CD4-positive, alpha-beta memory T cell (primary cell): ENCODE measurements at regions not wholly inside any gene's neighbourhood (a gene's known extent, or its start where the extent isn't known, plus 50 kb on each side); places are given as distances from the start of the nearest gene placed in this dataset.

Source experiments
- CTCF ChIA-PET: fragments of 350-600 bp; sonication (Branson Sonifier 250); formaldehyde crosslinking; loops from one replicate; lab custom pipeline; 2021; ENCODE audit warnings: inconsistent platforms; ENCODE audit not compliant: partially characterized antibody; lab: Charles Lee
- POLR2A ChIA-PET: fragments of 350-600 bp; sonication (Branson Sonifier 250); formaldehyde crosslinking; loops from one replicate; lab custom pipeline; 2021; ENCODE audit not compliant: partially characterized antibody; lab: Charles Lee
- DNase-seq, 5 donors: peaks; one replicate each; pipeline versions ENCODE4 v3.0.0 to v3.0.0-alpha.2; 2020 to 2022; ENCODE audit warnings: mixed read lengths in 1 of 5
- H3K27ac ChIP-seq: one replicate; pipeline ENCODE4 v1.7.0; 2013; ENCODE audit warnings: low read depth, low read length
- H3K27me3 ChIP-seq: 2 replicates; pipeline ENCODE4 v1.7.0; 2013; ENCODE audit warnings: mild to moderate bottlenecking, low read length, moderate library complexity; ENCODE audit not compliant: insufficient read depth
- H3K36me3 ChIP-seq: 2 replicates; pipeline ENCODE4 v1.7.0; 2013; ENCODE audit warnings: mild to moderate bottlenecking, low read length, moderate library complexity; ENCODE audit not compliant: insufficient read depth
- H3K4me1 ChIP-seq: 2 replicates; pipeline ENCODE4 v1.7.0; 2013; ENCODE audit warnings: mild to moderate bottlenecking, low read length, moderate library complexity; ENCODE audit not compliant: insufficient read depth
- H3K4me3 ChIP-seq, 2 donors: one replicate each; pipeline ENCODE4 v1.7.0; 2013; ENCODE audit warnings: low read length in 2 of 2, mild to moderate bottlenecking in 1 of 2
- H3K9me3 ChIP-seq, 2 donors: one replicate each; pipeline ENCODE4 v1.7.0; 2013; ENCODE audit warnings: low read length in 2 of 2, control low read depth in 1 of 2; ENCODE audit not compliant: control insufficient read depth in 1 of 2
- H3K27ac Mint-ChIP-seq, 7 donors: one replicate each; pipeline ENCODE4 v1.8.0; 2020 to 2021; ENCODE audit warnings: mixed read lengths in 7 of 7, mild to moderate bottlenecking in 6 of 7, inconsistent platforms in 3 of 7, moderate library complexity in 3 of 7
- H3K27me3 Mint-ChIP-seq, 2 donors: one replicate each; pipeline ENCODE4 v1.8.0; 2020 to 2021; ENCODE audit warnings: mixed read lengths in 2 of 2
- H3K36me3 Mint-ChIP-seq, 2 donors: one replicate each; pipeline ENCODE4 v1.8.0; 2020 to 2021; ENCODE audit warnings: mixed read lengths in 2 of 2, inconsistent platforms in 1 of 2, mild to moderate bottlenecking in 1 of 2
- H3K4me1 Mint-ChIP-seq, 4 donors: one replicate each; pipeline ENCODE4 v1.8.0; 2020 to 2021; ENCODE audit warnings: mixed read lengths in 4 of 4, mild to moderate bottlenecking in 1 of 4
- H3K4me3 Mint-ChIP-seq, 8 donors: one replicate each; pipeline ENCODE4 v1.8.0; 2020 to 2021; ENCODE audit warnings: mixed read lengths in 8 of 8, mild to moderate bottlenecking in 7 of 8, moderate library complexity in 6 of 8, inconsistent platforms in 3 of 8
- H3K9me3 Mint-ChIP-seq, 8 donors: one replicate each; pipeline ENCODE4 v1.8.0; 2020 to 2021; ENCODE audit warnings: mixed read lengths in 8 of 8, mild to moderate bottlenecking in 5 of 8, inconsistent platforms in 3 of 8, moderate library complexity in 1 of 8
- intact Hi-C: fragments of 100-400 bp; cut with micrococcal nuclease; formaldehyde crosslinking; loops from one replicate; pipeline ENCODE4 v1.15.1; 2023

- peaks cover 0 to 7% (median 1%) of the 10 kb centered on the region in 4 donors for H3K4me1 Mint-ChIP-seq
- H3K36me3 Mint-ChIP-seq, result no peaks in the 10 kb centered on the region
- Histone ChIP-seq H3K36me3 (no peaks in the 10 kb centered on the region), H3K27me3 (no peaks in the 10 kb centered on the region), H3K9me3 (no peaks in the 10 kb centered on the region), H3K4me3 (no peak overlapping the region), H3K27ac (no peak overlapping the region), H3K4me1 (no peaks in the 10 kb centered on the region)
- ChIA-PET POLR2A (no interaction called here), CTCF (no interaction called here)
- no peak for DNase-seq
- no peak overlapping the region for H3K27ac Mint-ChIP-seq
- H3K9me3 Mint-ChIP-seq, result no peaks in the 10 kb centered on the region
- no peak overlapping the region for H3K4me3 Mint-ChIP-seq
- intact Hi-C loops, result no loop called here
- H3K27me3 Mint-ChIP-seq, result no peaks in the 10 kb centered on the region
Observed at GRCh38 chr1:193787061-193787460, 600.6 kb upstream of the B3GALT2 start.

- Histone ChIP-seq H3K27me3 (no peaks in the 10 kb centered on the region), H3K36me3 (no peaks in the 10 kb centered on the region), H3K27ac (no peak overlapping the region), H3K9me3 (no peaks in the 10 kb centered on the region), H3K4me3 (no peak overlapping the region), H3K4me1 (no peaks in the 10 kb centered on the region)
- H3K9me3 Mint-ChIP-seq, result no peaks in the 10 kb centered on the region
- H3K27me3 Mint-ChIP-seq, result no peaks in the 10 kb centered on the region
- H3K4me1 Mint-ChIP-seq, result peaks cover 0 to 7% (median 1%) of the 10 kb centered on the region in 4 donors
- ChIA-PET POLR2A (no interaction called here), CTCF (no interaction called here)
- no peak overlapping the region for H3K27ac Mint-ChIP-seq
- no peak overlapping the region for H3K4me3 Mint-ChIP-seq
- intact Hi-C loops, result no loop called here
- H3K36me3 Mint-ChIP-seq, result no peaks in the 10 kb centered on the region
- DNase-seq, result no peak
Observed at GRCh38 chr1:193785850-193786420, 599.5 kb upstream of the B3GALT2 start.

GRCh38 chr1:193774536-193775323 lies 588.3 kb upstream of the B3GALT2 start:
- Mint-ChIP-seq H3K4me1 (peaks cover 7 to 16% (median 14%) of the 10 kb centered on the region in 4 donors), H3K36me3 (peaks cover 14 to 21% of the 10 kb centered on the region in 2 donors), H3K27ac (peak overlapping the region in 2 of 7 donors; percentile 4 to 48), H3K4me3 (peak overlapping the region in 1 of 8 donors; percentile 51), H3K27me3 (peaks cover 0 to 1% of the 10 kb centered on the region in 2 donors), H3K9me3 (peaks cover 2 to 29% (median 17%) of the 10 kb centered on the region in 8 donors)
- H3K4me1 ChIP-seq, result no peaks in the 10 kb centered on the region
- DNase-seq, result no peak
- H3K36me3 ChIP-seq, result no peaks in the 10 kb centered on the region
- CTCF ChIA-PET, result no interaction called here
- POLR2A ChIA-PET, result no interaction called here
- H3K27me3 ChIP-seq, result no peaks in the 10 kb centered on the region
- no peaks in the 10 kb centered on the region for H3K9me3 ChIP-seq
- intact Hi-C loops, result no loop called here
- no peak overlapping the region for H3K27ac ChIP-seq
- H3K4me3 ChIP-seq, result no peak overlapping the region

- POLR2A ChIA-PET, result no interaction called here
- intact Hi-C loops, result no loop called here
- Mint-ChIP-seq H3K27me3 (peaks cover 0 to 1% of the 10 kb centered on the region in 2 donors), H3K4me3 (no peak overlapping the region), H3K27ac (no peak overlapping the region), H3K4me1 (peaks cover 7 to 16% (median 14%) of the 10 kb centered on the region in 4 donors), H3K9me3 (peaks cover 2 to 27% (median 14%) of the 10 kb centered on the region in 8 donors), H3K36me3 (peaks cover 11 to 19% of the 10 kb centered on the region in 2 donors)
- Histone ChIP-seq H3K9me3 (no peaks in the 10 kb centered on the region), H3K27me3 (no peaks in the 10 kb centered on the region), H3K4me3 (no peak overlapping the region), H3K36me3 (no peaks in the 10 kb centered on the region), H3K27ac (no peak overlapping the region), H3K4me1 (no peaks in the 10 kb centered on the region)
- no peak for DNase-seq
- CTCF ChIA-PET, result no interaction called here
Observed at GRCh38 chr1:193771596-193771995, 585.2 kb upstream of the B3GALT2 start.

GRCh38 chr1:193769651-193770050 lies 583.2 kb upstream of the B3GALT2 start:
- H3K4me3 Mint-ChIP-seq, result no peak overlapping the region
- no peak for DNase-seq
- POLR2A ChIA-PET, result interaction anchor here (0.9 kb wide), 1 partner anchor 41 kb away, joined by 3 read pairs; no protein-coding TSS in a partner anchor
- CTCF ChIA-PET, result no interaction called here
- no peak overlapping the region for H3K27ac ChIP-seq
- no peaks in the 10 kb centered on the region for H3K9me3 ChIP-seq
- H3K27ac Mint-ChIP-seq, result no peak overlapping the region
- no peak overlapping the region for H3K4me3 ChIP-seq
- H3K27me3 Mint-ChIP-seq, result peaks cover 0 to 1% of the 10 kb centered on the region in 2 donors
- H3K4me1 Mint-ChIP-seq, result peaks cover 7 to 16% (median 14%) of the 10 kb centered on the region in 4 donors
- H3K36me3 ChIP-seq, result no peaks in the 10 kb centered on the region
- no peaks in the 10 kb centered on the region for H3K27me3 ChIP-seq
- no peaks in the 10 kb centered on the region for H3K4me1 ChIP-seq
- intact Hi-C loops, result no loop called here
- H3K36me3 Mint-ChIP-seq, result peaks cover 3 to 4% of the 10 kb centered on the region in 2 donors
- peaks cover 0 to 8% (median 3%) of the 10 kb centered on the region in 8 donors for H3K9me3 Mint-ChIP-seq

- Mint-ChIP-seq H3K36me3 (no peaks in the 10 kb centered on the region), H3K27me3 (no peaks in the 10 kb centered on the region), H3K9me3 (no peaks in the 10 kb centered on the region), H3K27ac (no peak overlapping the region), H3K4me1 (peaks cover 0 to 5% (median 2%) of the 10 kb centered on the region in 4 donors), H3K4me3 (no peak overlapping the region)
- Histone ChIP-seq H3K27me3 (no peaks in the 10 kb centered on the region), H3K27ac (no peak overlapping the region), H3K4me3 (no peak overlapping the region), H3K36me3 (no peaks in the 10 kb centered on the region), H3K4me1 (no peaks in the 10 kb centered on the region), H3K9me3 (no peaks in the 10 kb centered on the region)
- intact Hi-C loops, result no loop called here
- ChIA-PET POLR2A (interaction anchor here (1.8 kb wide), 1 partner anchor 22 kb away, joined by 3 read pairs; no protein-coding TSS in a partner anchor), CTCF (no interaction called here)
- DNase-seq, result no peak
Observed at GRCh38 chr1:193767886-193768285, 581.5 kb upstream of the B3GALT2 start.

- CTCF ChIA-PET, result no interaction called here
- Mint-ChIP-seq H3K36me3 (no peaks in the 10 kb centered on the region), H3K4me3 (no peak overlapping the region), H3K27ac (no peak overlapping the region), H3K27me3 (no peaks in the 10 kb centered on the region), H3K9me3 (no peaks in the 10 kb centered on the region), H3K4me1 (peaks cover 0 to 5% (median under 1%) of the 10 kb centered on the region in 4 donors)
- H3K27ac ChIP-seq, result no peak overlapping the region
- DNase-seq, result no peak
- no peaks in the 10 kb centered on the region for H3K4me1 ChIP-seq
- POLR2A ChIA-PET, result no interaction called here
- no peaks in the 10 kb centered on the region for H3K27me3 ChIP-seq
- H3K9me3 ChIP-seq, result no peaks in the 10 kb centered on the region
- H3K36me3 ChIP-seq, result no peaks in the 10 kb centered on the region
- intact Hi-C loops, result no loop called here
- no peak overlapping the region for H3K4me3 ChIP-seq
Observed at GRCh38 chr1:193766329-193766728, 579.9 kb upstream of the B3GALT2 start.
